B cell (primary cell): ENCODE measurements at regions not wholly inside any gene's neighbourhood (a gene's known extent, or its start where the extent isn't known, plus 50 kb on each side); places are given as distances from the start of the nearest gene placed in this dataset.

Experiments
- CTCF ChIP-seq: fragments of 200-600 bp; IDR thresholded peaks from one replicate; pipeline ENCODE4 v1.8.0; 2022; ENCODE audit warnings: antibody characterized with exemption, mild to moderate bottlenecking
- EZH2 ChIP-seq: IDR thresholded peaks from 2 replicates; pipeline ENCODE4 v1.6.1; 2012; ENCODE audit warnings: borderline replicate concordance, low read depth, mild to moderate bottlenecking, moderate library complexity, low read length; ENCODE audit not compliant: insufficient read depth, poor library complexity, severe bottlenecking

- TF ChIP-seq EZH2 (no peak), CTCF (no peak)
Measured at GRCh38 chr5:89374818-89375521, 492.0 kb upstream of the MEF2C start.
